Superior temporal gyrus (tissue), 1 donor: ENCODE measurements at regions not wholly inside any gene's neighbourhood (a gene's known extent, or its start where the extent isn't known, plus 50 kb on each side); places are given as distances from the start of the nearest gene placed in this dataset.

Experiments
- DNase-seq: peaks from one replicate; pipeline ENCODE4 v3.0.0-alpha.2; 2016; ENCODE audit errors: extremely low spot score

DNA sequence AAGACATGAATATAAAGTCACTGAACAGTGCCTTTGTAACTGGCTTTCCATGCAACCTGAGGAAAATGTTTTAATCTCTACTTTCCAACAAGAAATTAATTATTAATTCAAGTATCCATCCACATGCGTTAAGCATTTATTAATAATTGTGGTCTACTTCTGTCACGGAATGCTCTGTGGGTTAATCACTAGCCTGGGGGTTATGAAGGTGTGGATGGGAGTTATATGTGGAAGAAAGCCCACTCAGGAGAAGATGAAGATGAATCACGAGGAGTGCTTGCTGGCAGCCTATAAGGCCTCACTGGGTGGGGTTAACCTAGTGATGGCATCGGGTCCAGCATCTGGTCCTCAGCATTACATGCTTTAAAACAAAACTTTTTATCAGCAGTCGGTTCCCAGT is 99.5 kb upstream of the AVPR1A start:
- DNase-seq = no peak

DNA sequence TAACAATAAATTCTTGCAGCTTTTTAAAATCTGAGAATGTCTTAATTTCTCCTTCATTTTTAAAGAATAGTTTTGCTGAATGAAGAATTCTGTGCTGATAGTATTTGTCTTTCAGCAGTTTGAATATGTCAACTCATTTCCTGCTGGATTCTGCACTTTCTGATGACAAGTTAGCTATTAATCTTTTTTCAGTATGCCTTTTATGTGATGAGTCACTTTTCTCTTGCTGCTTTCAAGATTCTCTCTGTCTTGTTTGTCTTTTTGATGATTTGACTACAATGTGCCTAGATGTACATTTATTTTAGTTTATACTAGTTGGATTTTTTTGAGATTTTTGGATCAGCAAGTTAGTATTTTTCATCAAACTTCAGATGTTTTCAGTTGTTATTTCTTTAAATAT is 87.9 kb upstream of the AVPR1A start:
- DNase-seq = no peak

DNA sequence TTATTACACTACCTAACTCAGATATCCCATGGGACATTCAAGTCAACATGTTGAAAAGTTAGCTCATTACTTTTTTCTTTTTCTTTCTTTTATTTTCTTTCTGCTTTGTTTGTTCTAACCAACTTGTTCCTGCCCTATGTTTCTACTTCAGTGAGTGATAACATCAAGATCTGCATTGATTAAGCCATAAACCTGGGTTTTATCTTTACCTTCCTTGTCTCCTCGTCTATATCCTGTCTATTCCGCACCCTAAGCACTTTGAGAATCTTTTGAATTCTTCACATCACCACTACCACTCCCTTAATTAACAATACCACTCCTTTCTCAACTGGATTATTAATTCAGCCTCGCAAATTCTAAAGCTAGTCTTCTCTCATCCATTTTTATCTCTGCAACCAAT is 81.9 kb upstream of the AVPR1A start:
- no peak for DNase-seq

DNA sequence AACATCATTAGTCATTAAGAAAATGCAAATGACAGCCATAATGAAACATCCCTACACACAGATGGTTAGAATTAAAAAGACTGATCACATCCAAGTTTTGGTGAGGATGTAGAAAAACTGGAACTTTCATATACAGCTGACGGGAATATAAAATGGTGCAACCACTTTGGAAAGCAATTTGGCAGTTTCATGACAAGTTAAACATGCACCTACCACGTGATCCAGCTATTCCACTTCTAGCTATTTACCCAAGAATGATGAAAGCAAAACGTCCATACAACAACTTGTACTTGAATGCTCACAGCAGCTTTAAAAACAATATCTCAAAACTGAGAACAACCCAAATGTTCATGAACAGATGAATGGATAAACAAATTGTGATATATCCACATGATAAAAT is 77.9 kb upstream of the AVPR1A start:
- DNase-seq = no peak

DNA sequence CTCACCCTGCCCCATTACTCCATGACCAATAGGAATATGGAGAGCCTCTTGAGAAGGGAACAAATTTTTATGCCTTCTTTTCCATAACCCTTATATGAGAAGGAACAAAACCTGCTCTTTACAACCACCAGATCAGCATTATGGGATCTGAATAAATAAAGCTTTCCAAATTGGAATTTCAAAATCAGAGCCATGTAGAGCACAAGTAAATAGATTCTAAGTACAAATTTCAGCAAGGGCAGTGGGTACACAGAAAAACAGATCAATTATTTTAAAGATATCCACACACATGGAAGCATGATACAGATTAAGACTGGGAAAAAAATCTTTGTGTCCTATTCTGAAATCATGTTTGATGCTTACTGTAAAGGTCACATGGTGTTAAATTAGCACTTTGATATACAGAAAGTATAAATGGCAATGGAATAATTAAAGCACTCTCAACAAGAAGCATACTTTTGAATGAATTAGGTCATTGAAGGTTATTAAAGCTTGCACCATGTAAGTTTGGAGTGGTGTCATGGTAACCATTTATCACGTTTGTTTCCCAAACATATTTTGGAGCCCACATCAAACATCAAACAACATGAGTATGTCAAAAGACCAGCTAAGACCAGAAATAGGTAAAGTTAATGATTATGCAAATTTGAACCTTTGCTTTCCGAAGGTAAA is 75.9 kb upstream of the AVPR1A start:
- no peak for DNase-seq

DNA sequence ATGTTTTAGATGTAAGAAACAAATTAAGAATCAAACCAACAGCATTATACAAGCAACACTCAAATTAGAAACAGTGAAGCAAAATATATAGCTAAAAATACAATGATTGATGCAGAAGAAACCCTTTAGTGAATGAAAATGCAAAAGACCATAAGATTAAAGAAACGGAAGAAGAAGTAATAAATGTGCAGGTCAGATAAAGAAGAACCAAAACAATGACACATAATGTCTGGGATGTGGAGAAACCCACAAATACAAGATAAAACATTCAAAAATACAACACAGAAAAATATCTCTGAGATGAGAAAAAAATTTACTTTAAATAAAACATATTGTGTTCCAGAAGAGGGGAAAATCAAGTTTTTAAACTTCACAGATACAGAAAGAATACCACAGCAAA is 73.4 kb upstream of the AVPR1A start:
- no peak for DNase-seq

DNA sequence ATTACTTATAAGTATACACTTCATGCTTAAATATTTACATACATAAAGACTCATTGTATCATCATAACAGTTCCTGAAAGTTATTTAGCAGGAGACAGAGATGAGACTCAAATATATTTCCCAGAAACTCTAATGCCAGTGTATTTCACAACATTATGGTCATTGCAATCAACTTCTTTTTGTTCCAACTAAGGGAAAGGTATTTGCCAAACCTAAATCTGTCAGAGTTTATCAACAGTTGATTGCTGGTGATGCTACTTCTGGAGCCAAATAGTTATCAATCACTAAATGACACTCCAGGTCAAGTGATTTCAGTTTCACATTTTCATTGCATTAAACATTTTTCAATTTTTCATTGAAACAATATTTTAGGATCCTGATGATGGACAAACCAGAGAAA is 72.1 kb upstream of the AVPR1A start:
- no peak for DNase-seq

DNA sequence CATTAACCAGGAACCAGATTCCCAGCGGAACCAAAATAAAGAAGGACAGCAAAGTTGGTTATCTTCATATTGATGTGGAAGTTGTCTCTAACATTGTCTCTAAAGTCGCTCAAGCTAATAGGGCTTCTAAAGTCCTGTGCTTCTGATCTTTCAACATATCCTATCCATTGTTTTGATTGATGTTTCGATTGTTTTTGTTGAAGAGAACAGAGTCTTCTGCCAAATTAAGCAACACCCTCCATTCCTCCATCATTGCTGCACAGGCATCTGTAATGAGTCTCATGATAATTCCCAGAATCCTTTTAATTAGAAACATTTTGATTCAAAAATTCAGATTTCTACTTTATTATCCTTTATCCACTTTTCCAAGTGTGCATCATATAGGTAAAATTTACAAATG is 71.6 kb upstream of the AVPR1A start:
- no peak for DNase-seq

DNA sequence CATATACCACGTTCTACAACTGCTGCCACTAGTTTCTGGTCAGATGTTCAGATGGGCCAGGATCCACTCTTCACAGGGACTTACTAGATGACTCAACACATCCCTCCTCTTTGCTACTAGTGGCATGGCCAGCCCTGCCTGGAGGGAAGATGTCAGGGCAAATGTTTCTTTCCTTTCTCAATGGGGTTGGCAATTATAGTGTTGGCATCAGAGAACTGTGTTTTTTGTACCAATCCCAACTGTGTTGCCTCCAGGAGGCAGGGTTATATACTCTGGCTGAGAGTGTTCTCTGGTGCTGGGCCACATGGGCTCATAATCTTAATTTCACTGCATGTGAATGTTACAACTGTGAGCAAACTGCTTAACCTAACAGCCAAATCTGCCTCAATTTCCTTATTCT is 69.9 kb upstream of the AVPR1A start:
- no peak for DNase-seq

DNA sequence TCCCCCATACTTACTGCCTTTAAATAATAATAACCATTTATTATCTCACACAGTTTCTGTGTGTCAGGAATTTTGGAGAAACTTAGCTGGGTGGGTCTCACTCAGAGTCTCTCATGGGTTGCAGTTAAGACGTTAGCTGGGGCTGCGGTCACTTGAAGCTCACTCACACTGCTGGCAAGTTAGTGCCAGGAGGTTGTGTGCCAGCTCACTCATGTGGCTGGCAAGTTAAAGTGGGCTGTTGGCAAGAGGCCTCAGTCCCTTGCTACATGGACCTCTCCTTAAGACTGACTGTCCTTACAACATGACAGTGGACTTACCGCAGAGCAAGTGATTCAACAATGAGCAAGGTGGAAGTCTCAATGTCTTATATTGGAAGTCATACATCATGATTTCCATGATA is 61.3 kb upstream of the AVPR1A start:
- DNase-seq = no peak

DNA sequence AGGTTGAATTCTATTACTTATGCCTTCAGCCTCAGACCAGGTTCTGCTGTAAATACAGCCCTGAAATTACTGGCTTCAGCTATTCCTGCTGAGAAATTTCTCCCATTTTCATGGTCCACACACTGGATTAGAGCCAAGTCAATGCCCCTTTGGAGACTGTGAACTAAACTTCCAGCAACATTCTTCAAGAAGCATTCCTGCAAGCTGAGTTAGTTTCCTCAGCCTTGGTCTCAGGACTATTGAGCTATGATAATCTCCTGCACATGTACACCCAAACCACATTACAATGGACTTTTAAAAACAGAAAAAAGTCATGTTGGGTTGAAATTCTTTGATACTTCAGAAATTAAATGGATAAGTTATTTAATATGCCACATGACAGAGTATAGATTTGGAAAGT is 58.0 kb upstream of the AVPR1A start:
- no peak for DNase-seq

DNA sequence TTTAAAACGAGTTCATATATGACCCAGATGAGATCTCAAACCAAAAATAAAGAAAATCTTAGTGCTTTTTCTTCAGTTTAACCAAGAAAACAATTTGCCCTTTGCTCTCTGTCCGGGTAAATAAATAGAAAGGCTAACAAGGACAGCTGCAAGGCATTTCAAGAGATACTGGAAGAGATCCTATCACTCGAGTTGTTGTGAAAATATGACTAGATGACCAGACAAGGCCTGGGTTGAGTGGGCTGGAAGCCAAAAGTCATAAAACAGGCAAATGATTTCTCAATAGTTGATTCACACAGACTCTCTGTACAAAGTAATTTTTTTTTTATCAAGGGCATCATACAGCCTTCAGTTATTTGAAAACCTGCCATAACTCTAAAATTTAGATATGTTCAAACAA is 55.9 kb upstream of the AVPR1A start:
- DNase-seq = no peak

DNA sequence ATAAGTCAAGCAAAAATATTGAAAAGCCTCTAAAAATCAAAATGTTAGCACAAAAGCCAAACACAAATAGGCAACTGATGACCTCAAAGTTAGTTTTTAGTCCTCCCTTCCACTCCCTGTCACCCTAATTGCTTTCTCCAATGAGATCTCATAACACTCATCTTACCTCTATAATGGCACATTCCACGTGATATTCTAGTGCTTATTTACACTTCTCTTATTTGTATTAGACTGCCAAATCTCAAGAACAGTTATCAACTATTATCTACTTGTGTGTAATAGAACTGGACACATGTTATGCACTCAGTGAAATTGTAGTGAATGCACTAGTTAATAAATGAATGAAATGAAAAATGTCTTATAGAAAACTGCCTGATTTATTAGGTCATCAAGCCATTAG is 55.5 kb upstream of the AVPR1A start:
- no peak for DNase-seq
